ENCODE measurements at regions not wholly inside any gene's neighbourhood (a gene's known extent, or its start where the extent isn't known, plus 50 kb on each side); places are given as distances from the start of the nearest gene placed in this dataset.
A peak's percentile ranks its signal among the peaks of the same experiment; 100 is the strongest.

- DNase-seq (ENCODE audit: low read depth) = no peak
These were observed 188.5 kb downstream of the ANAPC1 start for GRCh38 chr2:111695441-111696007.

DNA sequence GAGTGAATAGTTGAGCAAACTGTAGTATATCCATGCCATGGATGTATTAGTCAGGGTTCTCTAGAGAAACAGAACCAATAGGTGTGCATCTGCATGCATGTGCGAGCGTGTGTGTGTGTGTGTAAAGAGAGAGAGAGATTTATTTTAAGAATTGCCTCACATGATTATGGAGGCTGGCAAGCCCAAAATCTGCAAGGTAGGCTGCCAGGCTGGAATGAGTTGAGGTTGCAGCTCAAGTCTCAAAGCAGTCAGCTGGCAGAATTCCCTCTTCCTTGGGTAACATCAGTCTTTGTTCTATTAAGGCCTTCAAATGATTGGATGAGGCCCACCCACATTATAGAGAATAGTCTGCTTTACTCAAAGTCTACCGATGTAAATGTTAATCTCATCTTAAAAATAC lies 187.8 kb downstream of the ANAPC1 start:
- no peak for DNase-seq (ENCODE audit: low read depth)

GRCh38 chr2:111697560-111697959 lies 186.4 kb downstream of the ANAPC1 start:
- no peak for DNase-seq (ENCODE audit: low read depth)

DNA sequence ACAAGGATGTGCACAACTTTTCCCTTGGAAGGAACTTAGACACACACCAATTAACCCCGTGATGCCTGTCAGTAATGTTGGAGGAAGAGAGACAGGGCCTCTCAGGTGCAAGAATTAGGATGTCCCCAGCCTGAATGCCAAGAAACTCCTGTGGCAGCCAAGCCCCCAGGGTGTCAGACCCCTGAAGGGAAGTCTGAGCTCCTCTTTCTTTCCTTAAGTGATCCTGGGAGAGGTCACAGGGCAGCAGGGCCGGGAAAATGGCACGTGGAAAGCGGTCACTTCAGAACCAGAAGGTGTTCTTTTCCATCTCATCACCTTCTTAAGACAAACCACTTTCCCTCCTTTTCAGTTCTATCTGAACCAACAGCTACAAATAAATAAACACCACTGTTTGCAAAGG lies 185.9 kb downstream of the ANAPC1 start:
- no peak for DNase-seq (ENCODE audit: low read depth)

- peak; percentile 14 for DNase-seq (ENCODE audit: low read depth)
These were observed 185.0 kb downstream of the ANAPC1 start for GRCh38 chr2:111698743-111699554.

- no peak for DNase-seq (ENCODE audit: low read depth)
These were observed 182.7 kb downstream of the ANAPC1 start for GRCh38 chr2:111701266-111701665.

DNA sequence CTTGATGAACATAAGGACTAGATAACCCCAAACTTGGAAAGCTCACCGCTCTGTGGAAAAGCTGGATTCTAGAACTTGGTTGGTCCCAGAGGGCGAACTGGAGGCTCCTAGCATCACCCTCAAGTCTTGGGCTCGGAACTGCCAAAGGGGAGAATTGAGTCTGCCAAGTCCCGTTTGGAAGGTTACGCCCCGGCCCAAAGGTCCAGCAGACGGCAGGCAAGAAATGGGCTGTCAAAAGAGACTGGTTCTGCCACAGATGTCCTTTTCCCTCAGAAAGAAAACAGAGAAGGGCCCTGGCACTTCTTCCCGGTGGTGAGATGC lies 182.2 kb downstream of the ANAPC1 start:
- no peak for DNase-seq (ENCODE audit: low read depth)

GRCh38 chr2:111702119-111702803 lies 181.7 kb downstream of the ANAPC1 start:
- DNase-seq (ENCODE audit: low read depth) = peak; percentile 36

DNA sequence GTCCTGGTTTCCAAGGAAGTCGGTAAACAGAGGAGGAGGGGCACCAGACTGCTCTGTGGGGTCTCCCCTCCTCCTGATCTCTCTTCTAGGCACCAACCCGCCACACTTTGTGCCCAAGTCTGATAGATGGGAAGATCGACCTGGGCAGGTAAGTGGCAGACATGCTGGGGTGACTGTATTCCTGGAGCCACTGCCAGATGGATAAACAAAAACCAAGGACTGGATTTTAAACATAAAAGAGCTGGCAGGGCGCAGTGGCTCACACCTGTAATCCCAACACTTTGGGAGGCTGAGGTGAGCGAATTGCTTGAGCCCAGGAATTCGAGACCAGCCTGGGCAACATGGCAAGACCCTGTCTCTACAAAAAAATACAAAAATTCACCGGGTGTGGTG lies 181.2 kb downstream of the ANAPC1 start:
- DNase-seq (ENCODE audit: low read depth) = no peak

DNA sequence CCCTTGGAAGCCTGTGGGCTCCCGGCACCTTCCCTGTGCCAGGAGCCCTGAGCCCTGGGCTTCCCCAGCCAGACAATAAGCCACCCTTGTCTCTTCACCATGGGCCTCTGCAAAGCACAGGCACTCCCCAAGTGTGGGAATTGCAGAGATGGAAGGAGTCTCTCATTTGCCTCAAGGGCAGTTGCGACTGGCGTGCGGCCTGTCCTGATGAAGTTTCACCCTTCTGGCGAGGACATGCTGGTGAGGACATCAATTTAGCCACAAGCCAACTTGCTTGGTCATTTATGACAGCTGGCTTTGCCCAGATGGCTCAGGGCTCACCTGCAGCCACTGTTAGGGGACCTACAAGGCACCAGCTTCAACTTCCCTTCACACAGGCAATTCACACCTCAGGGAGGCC lies 180.2 kb downstream of the ANAPC1 start:
- no peak for DNase-seq (ENCODE audit: low read depth)

DNA sequence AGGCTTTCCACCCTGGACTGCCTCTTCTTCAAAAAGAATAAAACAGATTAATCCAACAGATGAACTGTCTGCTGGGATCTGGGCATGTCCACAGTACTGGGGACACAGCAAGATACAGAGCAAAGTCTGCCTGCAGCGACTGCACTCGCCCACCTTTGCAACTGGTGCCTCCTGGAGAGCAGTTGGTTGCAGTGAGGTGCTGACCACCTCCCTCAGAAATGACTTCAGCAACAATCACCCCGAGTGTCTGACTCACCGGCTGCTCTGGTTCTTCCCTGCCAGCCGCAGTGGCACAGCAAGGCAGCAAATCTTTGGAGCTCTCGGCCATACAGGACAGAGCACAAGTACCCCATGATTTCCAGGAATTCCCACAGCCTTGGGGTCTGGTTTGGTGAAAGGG lies 179.7 kb downstream of the ANAPC1 start:
- no peak for DNase-seq (ENCODE audit: low read depth)

DNA sequence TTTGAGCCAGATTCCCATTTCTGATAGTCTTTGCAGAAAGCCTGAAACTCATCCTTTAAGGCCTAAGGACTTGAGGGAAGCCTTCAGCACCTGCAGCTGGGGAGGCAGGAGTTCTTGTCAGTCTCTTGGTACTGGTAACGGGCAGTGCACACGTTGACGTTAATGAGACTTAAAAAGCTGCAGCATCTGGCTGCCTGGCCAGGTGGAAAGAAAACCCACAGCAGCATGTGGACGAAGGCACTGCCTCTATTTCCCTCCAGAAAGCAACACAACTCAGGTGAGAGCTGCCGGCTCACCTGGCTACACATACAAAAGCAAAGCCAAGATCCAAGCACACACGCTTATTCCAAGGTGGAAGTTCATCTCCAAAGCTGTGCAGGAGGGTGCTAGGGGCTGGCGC lies 178.8 kb downstream of the ANAPC1 start:
- DNase-seq (ENCODE audit: low read depth) = no peak

GRCh38 chr2:111705711-111706336 lies 178.2 kb downstream of the ANAPC1 start:
- peak; percentile 12 for DNase-seq (ENCODE audit: low read depth)

- DNase-seq (ENCODE audit: low read depth) = no peak
These were observed 177.5 kb downstream of the ANAPC1 start for GRCh38 chr2:111706481-111707001.

GRCh38 chr2:111707700-111708099 lies 176.3 kb downstream of the ANAPC1 start:
- no peak for DNase-seq (ENCODE audit: low read depth)

DNA sequence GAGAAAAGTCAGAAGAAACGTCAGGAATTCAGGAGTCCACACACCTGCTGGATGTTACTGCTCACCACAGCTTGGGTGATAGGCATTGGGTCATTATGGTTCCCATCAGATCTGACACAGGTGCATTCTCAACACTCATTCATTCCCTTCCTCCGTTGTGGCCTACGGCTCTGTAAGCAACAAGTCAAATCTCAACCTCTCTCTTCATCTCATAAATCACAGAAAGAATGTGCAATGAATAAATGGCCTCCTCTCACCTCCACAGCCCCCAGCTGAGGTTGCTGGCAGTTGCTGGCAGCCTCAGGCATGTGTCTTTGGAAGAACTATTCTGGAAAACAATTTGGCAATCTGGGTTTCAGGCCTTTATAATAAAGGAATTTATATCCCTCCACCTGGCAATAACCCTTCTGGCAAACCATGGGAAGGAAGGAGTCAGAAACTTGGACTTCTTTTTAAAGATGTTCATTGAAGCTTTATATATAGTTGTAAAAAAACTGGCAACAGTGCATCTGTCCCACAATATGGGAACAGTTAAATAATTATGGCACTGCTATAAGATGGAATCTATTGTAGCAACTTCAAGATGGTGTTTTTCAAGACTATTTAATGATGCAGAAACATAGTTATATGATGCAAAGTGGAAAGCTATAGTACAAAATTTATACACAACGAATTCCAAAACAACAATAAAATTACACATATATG lies 175.4 kb downstream of the ANAPC1 start:
- DNase-seq (ENCODE audit: low read depth) = no peak

DNA sequence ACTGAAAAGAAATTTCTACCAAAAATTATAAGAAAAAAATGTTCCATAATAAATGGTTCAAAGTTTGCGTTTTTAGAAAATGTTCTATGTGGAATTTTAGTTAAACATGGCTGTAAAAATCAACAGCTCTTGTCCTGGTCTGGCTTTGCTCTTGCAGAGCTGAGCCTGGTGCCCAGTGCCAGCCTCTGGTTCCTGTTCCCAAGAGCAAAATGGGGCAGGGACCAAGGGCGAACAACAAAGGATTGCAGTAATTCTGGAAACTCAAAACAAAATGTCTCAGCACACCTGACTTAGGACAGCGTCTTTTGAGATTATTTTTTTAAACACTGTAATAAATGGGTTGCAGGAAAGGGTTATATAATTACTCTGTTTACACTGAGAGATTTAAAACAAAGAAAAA lies 174.7 kb downstream of the ANAPC1 start:
- no peak for DNase-seq (ENCODE audit: low read depth)

DNA sequence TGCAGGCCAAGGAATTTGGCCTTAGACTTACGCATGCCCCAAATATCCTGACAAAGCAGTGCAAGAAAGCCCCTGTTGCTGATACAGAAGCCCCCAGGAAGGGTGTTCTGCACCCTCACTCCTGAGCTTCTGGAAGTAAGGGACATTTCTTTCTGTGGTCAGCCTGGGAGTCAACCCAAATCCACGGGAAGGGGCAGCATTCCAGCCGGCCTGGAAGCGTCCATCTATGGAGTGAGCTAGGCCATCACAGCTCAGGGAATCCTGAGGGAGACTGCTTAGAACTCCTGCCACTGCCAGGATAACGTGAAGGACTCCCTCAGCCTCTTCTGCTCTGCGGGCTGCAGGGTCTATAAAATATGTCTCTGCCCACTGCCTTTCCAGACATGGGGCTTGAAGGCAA lies 173.9 kb downstream of the ANAPC1 start:
- no peak for DNase-seq (ENCODE audit: low read depth)

DNA sequence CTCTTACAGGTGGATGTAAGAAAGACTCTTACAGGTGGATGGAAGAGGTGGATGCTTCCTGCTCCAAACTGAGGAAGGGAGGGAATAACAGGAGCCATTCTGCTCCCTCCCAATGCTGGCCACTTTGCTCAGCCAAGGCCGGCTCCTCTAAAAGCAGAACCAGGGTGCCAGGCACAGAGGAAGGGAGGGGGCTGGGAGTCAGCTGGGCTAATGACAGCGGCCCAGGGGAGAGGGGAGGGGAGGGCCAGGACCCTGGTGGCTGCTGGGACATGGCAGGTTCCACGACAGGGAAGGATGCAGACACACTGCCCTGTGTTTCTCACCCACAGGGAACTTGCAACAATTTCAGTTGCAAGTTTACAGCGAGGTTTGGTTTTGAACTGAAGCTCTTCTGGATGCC lies 173.4 kb downstream of the ANAPC1 start:
- DNase-seq (ENCODE audit: low read depth) = no peak

DNA sequence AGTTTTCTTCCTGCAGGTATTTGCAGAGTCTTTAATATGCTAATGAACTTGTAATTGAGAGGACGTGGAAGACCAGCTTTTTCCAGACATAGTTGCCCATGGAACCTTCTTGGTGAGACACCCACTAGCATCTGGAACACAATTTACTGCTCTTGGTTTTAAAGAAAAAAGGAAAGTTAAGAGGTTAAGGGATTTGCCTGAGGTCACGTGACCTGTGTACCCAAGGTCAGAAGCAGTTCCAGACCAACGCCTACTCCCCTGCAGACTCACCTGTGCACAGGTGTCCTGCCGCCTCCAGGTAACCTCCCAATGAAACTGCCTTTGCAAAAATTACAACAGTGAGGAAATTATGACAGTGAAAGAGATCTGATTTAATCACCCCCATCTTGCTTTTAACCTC lies 172.7 kb downstream of the ANAPC1 start:
- no peak for DNase-seq (ENCODE audit: low read depth)

DNA sequence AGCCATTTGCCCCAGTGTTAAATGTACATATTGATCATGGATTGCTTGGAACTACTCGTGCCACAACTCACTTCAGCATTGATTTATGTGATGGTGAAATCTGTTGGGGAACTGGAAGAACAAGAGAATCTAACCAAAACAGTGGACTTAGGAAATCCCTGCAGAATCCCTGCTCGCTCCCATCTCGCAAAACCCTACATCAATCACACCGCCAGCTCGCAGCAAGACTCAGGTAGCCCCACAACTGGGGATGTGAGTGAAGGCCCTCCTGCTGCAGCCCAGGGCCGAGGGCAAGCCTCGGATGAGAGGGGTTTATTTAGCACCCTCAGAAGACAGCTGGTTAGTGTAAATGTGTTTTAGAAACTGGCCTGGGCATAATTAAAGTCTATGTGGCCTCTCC lies 171.6 kb downstream of the ANAPC1 start:
- no peak for DNase-seq (ENCODE audit: low read depth)

GRCh38 chr2:111712940-111713515 lies 171.0 kb downstream of the ANAPC1 start:
- DNase-seq (ENCODE audit: low read depth) = no peak
